GM18508 (cell line): ENCODE measurements at regions not wholly inside any gene's neighbourhood (a gene's known extent, or its start where the extent isn't known, plus 50 kb on each side); places are given as distances from the start of the nearest gene placed in this dataset.
"Not testable (repeated sequence)": the region's sequence is repeated elsewhere in the genome, so short reads cannot be mapped to it uniquely, and the experiment has no call there.

Experiments
- ATAC-seq: cut with Tn5 transposase; IDR thresholded peaks from one replicate; pipeline ENCODE4 v1.9.1; 2021; ENCODE audit warnings: moderate number of reproducible peaks; ENCODE audit not compliant: insufficient read depth, unreplicated experiment

DNA sequence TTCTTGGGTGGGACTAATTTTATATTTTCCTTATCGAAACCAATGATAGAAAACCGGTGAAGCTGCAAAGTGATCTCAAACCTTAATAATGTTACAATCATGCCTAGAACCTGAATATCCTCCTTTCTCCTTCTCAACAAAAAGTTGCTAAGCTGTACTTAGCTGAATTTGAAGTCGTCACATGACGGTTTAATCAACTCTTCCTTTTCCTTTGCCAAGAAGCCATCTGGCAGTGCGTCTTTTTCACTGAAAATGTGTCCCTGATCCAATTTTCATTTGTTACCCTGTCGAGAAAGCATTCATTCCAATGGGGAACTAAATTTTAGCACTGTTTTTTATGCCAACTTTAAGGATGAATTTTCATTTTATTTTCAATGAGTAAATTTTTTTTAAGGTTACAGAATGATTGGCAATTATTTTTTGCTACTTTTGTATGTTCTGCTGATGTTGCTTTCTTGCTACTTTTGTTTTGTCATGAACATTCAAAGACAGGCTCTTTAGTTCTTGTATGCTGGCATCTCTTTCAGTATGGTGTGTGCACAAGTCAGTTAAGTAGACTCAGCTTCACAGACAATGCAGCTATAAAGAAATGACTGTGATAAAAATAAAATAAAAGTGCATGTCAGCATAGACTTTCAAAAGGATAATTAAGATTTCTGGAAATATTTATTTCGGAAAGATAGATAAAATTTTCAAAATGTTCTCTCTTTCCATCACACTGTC is 980.0 kb downstream of the DNAJB9 start:
- no peak for ATAC-seq

DNA sequence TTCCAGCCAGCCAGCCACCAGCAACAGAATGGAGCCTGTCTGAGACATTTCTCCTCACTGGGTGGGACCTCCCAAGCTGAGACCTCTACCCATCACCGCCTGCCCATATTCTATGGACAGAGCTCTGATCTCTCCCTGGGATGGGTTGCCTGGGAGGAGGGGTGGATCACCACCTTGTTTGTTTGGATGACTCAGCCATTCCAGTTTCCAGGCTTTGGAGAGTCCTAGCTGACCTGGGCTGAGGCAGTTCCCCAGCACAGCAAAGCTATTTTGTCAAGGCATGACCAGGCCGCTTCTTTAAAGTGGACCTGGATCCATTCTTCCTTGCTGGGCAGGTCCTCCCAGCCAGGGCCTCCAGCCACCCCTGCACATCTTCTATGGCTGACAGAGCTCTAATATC is 982.3 kb downstream of the DNAJB9 start:
- ATAC-seq = no peak

DNA sequence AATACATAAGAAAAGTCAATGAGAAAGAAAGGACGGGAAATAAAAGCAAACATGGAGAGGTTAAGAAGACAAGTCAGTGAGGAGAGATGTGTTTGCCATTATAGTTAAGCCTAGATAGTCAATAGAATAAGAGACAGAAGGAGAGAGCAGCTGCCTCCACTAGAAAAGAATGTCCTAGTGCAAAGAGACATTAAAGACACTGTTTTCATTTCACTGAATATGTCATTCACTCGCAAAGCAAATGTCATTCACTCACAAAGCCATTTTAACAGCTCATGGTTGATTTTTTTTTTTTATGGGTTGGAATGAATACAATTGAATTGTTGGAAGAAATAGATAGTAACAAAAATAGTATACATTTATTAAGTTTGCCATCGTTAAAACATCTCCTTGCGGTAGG is 1007.6 kb downstream of the DNAJB9 start:
- no peak for ATAC-seq

DNA sequence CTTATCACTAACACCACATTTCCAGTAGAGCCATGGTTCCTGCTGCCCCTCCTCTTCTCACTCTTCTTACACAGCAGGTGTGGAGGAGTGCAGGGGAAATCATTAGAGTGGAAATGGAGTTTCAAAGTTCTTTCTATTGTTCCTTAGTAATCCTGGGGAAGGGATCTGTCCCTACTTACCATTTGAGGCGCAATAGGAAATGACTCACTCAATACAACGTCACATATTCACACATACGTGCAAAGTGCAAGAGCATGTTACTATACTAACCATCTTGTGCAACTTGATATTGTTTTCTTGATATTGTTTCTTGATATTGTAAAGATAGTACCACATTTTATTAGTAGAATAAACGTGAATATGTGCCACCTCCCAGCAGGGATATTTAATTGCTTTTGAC is 1010.2 kb downstream of the DNAJB9 start:
- ATAC-seq = no peak

DNA sequence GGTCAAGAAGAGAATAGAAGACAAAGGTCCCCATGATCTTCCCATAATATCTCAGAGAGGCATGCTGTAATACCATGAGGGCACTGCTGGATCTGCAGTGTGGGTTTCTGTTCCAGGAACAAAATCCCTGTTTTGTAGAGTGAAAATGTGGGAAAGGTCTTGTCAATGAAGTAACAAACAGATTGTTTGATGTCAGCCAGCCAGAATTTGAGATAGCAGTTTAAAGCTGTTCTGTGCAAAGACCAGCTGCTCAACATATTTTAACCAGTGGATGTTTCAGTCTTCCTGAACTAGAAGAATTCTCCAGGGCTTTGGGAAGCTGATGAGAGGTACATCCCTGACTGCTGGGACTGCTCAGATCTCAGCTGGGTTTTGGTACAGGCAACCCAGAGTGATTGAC is 1012.5 kb downstream of the DNAJB9 start:
- ATAC-seq = no peak

DNA sequence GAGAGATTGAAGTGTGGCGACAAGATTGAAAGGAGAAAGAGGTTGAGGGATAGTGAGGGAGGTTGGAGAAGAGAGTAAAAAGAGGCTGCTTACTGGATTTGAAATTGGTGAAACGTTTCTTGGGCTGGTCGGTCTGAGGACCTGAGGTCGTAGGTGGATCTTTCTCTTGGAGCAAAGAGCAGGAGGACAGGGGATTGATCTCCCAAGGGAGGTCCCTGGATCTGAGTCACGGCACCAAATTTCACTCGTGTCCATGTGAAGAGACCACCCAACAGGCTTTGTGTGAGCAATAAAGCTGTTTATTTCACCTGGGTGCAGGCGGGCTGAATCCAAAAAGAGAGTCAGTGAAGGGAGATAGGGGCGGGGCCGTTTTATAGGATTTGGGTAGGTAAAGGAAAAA is 1027.3 kb downstream of the DNAJB9 start:
- ATAC-seq = not testable (repeated sequence)

DNA sequence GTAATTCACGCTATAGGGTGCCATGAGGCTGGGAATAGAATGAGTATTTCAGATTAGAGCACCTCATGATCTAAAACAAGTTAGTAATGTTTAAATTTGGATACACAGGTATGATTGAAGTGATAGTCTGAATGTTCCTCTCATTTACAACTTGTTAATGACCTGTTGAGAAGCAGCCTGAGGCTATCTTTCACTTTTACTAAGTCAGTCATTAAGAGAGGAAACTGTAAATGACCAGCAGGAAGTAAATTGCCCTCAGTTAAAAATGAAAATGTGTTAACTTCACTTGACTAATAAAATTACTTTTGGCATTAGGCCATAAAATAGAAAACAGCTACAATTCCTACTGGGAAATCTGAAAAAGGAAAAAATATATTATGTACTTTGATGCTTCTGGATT is 1042.0 kb downstream of the DNAJB9 start:
- ATAC-seq = no peak

DNA sequence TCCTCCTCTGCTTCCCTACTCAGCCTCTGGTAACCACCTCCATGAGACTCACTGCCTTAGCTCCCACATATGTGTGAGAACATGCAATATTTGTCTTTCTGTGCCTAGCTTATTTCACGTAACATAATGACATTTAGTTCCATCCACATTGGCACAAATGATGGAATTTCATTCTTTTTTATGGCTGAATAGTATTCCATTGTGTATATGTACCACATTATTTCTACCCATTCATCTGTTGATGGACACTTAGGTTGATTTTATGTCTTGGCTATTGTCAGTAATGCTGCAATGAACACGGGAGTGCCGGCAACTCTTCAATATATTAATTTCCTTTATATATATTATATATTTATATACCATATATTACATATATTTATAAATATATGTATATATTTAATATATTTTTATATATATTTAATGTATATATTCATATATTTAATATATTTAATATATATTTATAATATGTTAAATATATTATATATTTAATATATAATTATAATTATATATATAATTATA is 1046.9 kb downstream of the DNAJB9 start:
- no peak for ATAC-seq

DNA sequence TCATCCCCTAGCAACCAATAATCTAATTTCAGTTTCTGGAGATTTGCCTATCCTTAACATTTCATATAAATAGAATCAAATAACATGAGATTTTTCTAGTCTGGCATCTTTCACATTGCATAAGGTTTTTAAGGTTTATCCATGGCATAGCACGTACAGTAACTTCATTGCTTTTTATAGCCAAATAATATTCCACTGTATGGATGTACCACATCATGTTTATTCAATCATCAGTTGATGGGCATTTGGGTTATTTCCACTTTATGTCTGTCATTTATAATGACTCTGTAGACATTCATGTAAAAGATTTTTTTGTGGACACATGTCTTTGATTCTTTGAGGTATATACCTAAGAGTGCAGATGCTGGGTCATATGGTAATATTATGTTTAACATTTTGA is 1052.6 kb downstream of the DNAJB9 start:
- no peak for ATAC-seq

DNA sequence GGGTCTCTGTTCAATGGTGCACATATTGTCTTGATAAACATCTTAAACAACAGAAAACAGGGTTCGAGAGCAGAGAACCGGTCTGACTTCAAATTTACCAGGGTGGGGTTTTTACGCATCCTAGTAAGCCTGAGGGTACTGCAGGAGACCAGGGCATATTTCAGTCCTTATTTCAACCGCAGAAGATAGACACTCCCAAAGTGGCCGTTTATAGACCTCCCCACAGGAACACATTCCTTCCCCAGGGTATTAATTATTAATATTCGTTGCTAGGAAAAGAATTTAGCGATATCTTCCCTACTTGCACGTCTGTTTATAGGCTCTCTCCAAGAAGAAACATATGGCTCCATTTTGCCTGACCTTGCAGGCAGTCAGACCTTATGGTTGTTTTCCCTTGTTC is 1063.2 kb downstream of the DNAJB9 start:
- ATAC-seq = not testable (repeated sequence)

DNA sequence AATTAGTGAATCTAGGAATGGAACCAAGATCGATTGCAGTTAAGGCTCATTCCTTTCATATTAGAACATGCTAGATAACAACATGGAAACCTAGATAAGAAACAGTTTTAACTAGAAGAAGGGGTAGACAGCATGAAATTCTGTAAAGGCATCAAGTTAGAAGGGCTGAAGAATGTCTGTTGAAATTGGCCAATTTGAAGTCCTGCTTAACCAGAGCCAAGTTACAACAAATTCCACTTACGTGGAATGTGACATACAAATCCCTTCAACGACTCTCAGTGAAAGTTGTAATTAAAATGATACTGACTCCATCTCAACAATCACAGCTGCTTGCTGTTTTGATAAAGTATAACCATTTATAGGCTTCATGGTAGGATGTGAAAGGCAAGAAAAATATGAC is 1065.7 kb downstream of the DNAJB9 start:
- no peak for ATAC-seq

DNA sequence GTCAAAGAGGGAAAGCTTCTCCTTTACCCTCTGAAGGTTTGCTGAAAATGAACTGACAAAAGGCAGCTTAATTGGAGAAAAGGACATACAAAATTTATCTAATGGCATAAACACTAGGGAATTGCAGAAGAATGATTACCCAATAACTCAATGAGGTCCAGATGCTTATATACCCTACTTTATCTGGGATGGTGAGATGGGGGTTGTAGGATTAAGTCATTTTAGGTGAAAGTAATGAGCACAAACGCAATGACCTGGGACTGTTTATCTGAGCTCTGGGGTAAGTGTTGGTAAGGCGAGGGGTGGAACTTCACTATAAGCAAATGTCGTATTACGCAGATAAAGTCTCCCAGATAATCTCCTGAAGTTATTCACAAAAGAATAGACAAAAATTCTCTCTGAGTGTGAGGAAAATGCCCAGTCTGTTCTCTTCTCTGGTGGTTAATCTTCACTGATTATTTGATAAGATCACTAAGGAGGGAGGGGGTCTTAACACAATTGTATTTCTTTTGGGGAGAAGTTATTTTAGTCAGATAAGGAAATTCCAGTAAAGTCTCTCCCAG is 1067.8 kb downstream of the DNAJB9 start:
- ATAC-seq = no peak

DNA sequence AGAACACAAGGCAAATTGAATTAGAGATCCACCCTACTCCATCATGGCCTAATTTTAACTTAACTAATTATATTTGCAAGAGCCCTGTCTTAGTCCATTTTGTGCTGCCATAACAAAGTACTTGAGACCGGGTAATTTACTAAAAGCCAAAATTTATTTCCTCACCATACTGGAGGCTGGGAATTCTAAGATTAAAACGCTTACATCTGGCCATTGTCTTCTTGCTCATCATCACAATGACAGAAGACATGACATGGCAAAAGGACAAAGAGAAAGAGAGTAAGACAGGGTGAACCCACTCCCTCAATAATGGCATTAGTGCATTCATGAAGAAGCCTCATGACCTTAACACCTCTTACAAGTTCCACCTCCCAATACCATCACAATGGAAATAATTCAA is 1068.6 kb downstream of the DNAJB9 start:
- ATAC-seq = no peak

DNA sequence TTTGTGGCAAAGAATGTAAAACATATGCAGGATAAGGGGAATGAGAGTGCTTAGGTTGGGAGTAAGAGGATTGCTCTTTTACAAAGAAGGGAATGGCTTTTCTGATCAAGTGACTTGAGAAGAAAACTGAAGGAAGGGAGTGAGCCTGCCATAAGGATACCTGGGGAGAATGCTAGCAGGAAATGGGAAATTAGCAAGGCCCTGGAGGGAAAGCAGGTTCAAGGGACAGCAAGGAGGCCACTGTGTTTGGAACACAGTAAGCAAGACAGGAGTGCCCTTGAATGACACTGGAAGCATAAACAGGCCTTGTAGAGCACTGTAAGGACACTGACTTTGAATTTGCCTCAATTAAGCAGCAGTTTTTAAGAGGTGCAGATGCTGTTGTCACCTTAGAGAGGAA is 1069.9 kb downstream of the DNAJB9 start:
- no peak for ATAC-seq

DNA sequence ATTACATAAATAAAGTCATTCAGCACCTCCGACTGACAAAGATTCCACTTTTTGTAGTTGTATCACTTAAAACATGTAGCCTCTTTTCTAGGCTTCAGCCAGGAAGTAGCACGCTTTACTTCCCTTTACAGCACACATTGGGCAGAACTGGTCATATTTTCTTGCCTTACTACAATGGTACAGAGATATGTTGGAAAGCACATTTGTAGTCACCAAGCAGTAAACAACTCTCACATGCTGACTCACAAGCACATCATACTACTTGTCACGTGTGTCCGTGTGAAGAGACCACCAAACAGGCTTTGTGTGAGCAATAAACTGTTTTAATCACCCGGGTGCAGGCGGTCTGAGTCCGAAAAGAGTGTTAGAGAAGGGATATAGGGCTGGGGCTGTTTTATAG is 1071.8 kb downstream of the DNAJB9 start:
- ATAC-seq = no peak

DNA sequence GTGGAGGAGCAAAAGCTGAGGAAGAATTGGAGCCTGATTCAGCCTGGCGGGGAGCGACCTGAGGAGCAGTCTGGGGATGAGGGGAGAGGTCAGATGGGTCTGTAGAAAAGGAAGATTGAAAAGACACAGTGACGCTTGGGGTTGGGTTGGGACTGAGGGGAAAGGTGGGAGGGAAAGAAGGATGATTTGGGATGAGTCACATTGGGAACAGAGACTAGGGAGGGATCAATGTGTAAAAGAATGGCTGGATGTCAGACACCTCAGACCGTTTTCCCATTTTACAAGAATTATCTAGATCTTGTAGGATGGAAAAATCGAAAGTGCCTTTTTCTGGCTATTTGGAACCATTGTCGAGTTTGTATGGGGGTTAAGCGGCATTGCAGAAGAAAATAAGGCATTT is 1076.5 kb downstream of the DNAJB9 start:
- no peak for ATAC-seq

DNA sequence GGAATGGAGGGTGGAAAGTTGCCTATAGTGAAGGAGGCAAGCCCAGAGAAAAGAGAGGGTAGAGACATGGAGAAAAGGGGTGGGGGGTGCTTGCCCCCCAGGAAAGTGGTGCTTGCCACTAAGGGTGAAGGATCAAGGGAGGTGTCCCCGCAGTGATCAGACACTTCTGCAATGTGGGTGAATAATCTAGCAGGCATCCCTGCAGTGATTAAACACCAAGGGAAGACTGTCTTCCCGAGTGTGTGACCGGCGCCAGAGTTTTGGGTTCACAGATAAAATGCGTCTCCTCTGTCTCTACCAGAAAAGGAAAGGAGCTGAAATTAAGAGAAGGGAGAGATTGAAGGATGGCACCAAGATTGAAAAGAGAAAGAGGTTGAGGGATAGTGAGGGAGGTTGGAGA is 1076.9 kb downstream of the DNAJB9 start:
- not testable (repeated sequence) for ATAC-seq

DNA sequence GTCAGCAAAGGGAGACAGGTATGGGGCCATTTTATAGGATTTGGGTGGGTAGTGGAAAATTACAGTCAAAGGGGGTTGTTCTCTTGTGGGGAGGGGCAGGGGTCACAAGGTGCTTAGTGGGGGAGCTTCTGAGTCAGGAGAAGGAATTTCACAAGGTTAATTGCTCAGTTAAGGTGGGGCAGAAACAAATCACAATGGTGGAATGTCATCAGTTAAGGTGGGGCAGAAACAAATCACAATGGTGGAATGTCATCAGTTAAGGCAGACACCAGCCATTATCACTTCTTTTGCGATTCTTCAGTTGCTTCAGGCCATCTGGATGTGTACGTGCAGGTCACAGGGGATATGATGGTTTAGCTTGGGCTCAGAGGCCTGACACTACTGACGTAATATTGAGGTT is 1077.6 kb downstream of the DNAJB9 start:
- ATAC-seq = not testable (repeated sequence)

DNA sequence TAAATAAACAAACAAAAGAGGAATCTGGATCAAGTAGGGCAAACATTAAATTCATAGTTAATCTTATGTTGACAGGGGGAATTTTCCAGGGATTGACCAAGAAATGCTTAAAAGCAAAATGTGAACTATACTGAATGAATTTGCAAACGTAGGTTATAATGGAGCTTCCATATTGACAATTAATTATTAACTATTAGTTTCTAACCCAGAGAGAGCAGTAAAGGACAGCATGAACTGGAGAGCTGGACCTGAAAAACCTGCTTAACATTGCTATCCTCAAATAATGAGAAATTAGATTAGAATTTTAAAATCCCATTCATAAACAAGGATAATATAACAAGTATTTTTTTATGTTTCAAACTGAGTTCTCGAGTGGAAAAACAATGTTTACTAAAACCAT is 1089.6 kb downstream of the DNAJB9 start:
- ATAC-seq = no peak

DNA sequence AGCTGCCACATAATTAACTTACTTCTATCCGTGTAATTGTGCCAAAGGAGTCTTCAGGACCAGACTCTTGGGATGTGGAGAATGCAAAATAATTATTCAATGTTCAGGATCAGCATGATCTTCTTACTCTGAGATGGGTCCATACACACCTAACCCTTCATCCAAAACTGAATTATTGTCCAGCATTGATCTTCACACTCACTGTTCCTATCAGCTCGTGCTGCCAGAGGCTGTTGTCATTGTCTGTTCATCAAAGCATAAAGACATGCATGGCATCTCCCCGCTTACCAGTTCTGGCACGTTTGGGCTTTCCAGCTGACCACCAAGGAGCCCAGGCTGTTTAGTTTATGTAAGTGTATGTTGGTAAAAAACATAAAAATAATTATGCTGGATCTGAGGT is 1090.7 kb downstream of the DNAJB9 start:
- no peak for ATAC-seq

DNA sequence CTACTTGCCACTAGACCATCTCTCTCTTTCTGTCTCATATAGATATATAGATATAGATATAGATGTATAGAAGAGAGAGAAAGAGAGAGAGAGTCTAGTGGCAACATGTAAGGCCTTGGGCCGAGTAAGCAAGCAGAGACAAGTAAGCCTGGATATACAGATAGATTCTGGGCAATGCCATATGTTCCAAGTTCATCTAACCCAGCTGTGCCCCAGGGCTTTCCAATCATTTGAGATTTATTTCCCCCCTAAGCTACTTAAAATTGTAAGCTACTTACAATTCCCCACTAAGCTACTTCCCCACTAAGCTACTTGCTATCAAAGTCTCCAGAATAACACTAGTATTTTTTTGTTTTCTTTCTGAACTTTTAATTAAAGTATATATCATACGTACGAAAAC is 1094.1 kb downstream of the DNAJB9 start:
- no peak for ATAC-seq

DNA sequence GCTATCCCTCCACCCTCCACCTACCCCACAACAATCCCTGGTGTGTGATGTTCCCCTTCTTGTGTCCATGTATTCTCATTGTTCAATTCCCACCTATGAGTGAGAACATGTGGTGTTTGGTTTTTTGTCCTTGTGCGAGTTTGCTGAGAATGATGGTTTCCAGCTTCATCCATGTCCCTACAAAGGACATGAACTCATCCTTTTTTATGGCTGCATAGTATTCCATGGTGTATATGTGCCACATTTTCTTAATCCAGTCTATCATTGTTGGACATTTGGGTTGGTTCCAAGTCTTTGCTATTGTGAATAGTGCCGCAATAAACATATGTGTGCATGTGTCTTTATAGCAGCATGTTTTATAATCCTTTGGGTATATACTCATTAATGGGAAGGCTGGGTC is 1117.6 kb downstream of the DNAJB9 start:
- not testable (repeated sequence) for ATAC-seq
